GM21786 (cell line): ENCODE measurements at regions not wholly inside any gene's neighbourhood (a gene's known extent, or its start where the extent isn't known, plus 50 kb on each side); places are given as distances from the start of the nearest gene placed in this dataset.

ENCODE experiments used
- ATAC-seq: cut with Tn5 transposase; IDR thresholded peaks from one replicate; pipeline ENCODE4 v1.9.1; 2021; ENCODE audit not compliant: unreplicated experiment

- ATAC-seq: no peak
Measured at GRCh38 chr2:8575038-8575833, 106.6 kb upstream of the ID2 start.

GRCh38 chr2:8575834-8576423, 105.9 kb upstream of the ID2 start:
- ATAC-seq: no peak

GRCh38 chr2:8576525-8577167, 105.2 kb upstream of the ID2 start:
- peak; percentile 29 for ATAC-seq

GRCh38 chr2:8577573-8577972, 104.3 kb upstream of the ID2 start:
- no peak for ATAC-seq

GRCh38 chr2:8578335-8579244, 103.3 kb upstream of the ID2 start:
- ATAC-seq: no peak

GRCh38 chr2:8579485-8580085, 102.3 kb upstream of the ID2 start:
- ATAC-seq: no peak

GRCh38 chr2:8580316-8581233, 101.3 kb upstream of the ID2 start:
- no peak for ATAC-seq

- no peak for ATAC-seq
Measured at GRCh38 chr2:8581234-8581561, 100.7 kb upstream of the ID2 start.

- ATAC-seq: no peak
Measured at GRCh38 chr2:8581601-8582041, 100.2 kb upstream of the ID2 start.

- no peak for ATAC-seq
Measured at GRCh38 chr2:8582191-8582590, 99.7 kb upstream of the ID2 start.

GRCh38 chr2:8582651-8583399, 99.0 kb upstream of the ID2 start:
- ATAC-seq: no peak

GRCh38 chr2:8583400-8584173, 98.3 kb upstream of the ID2 start:
- ATAC-seq: peak; percentile 88

GRCh38 chr2:8584174-8585066, 97.4 kb upstream of the ID2 start:
- ATAC-seq: no peak

- no peak for ATAC-seq
Measured at GRCh38 chr2:8586457-8587051, 95.3 kb upstream of the ID2 start.

- no peak for ATAC-seq
Measured at GRCh38 chr2:8587251-8587791, 94.5 kb upstream of the ID2 start.

GRCh38 chr2:8587920-8588830, 93.7 kb upstream of the ID2 start:
- ATAC-seq: no peak
